NCI-H446 treated with DMSO at 0.1 percent for 48 hours (cell line): ENCODE measurements at regions not wholly inside any gene's neighbourhood (a gene's known extent, or its start where the extent isn't known, plus 50 kb on each side); places are given as distances from the start of the nearest gene placed in this dataset.
"Not testable (repeated sequence)": the region's sequence is repeated elsewhere in the genome, so short reads cannot be mapped to it uniquely, and the experiment has no call there.

ENCODE experiments used
- DNase-seq: peaks from one replicate; lab custom pipeline; 2025; lab: John Stamatoyannopoulos, UW

GRCh38 chrX:115840729-115841409 lies 279.9 kb downstream of the PLS3 start:
- not testable (repeated sequence) for DNase-seq

DNA sequence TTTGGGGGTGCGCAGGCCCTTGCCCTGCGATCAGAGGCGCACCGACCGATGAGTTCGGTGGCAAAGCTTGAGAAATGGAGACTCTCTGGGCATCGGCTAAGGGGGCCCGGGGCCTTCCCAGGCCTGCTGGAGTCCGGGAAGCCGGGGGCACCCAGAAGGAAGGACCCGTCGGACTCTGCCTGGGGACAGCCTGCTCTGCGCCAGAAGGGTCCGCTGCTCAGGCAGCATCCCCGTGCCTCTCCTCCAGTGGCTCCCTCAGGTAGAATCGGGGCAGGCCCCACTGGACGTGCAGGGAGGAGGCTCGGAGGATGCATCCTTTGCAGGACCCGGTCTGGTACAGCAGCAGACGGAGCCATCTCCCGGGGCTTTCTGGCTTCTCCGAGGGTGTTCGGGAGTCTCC lies 290.0 kb downstream of the PLS3 start:
- DNase-seq, result not testable (repeated sequence)

GRCh38 chrX:115853260-115853659 lies 292.3 kb downstream of the PLS3 start:
- not testable (repeated sequence) for DNase-seq

- not testable (repeated sequence) for DNase-seq
Observed at GRCh38 chrX:115881170-115881569, 289.4 kb upstream of the AGTR2 start.

DNA sequence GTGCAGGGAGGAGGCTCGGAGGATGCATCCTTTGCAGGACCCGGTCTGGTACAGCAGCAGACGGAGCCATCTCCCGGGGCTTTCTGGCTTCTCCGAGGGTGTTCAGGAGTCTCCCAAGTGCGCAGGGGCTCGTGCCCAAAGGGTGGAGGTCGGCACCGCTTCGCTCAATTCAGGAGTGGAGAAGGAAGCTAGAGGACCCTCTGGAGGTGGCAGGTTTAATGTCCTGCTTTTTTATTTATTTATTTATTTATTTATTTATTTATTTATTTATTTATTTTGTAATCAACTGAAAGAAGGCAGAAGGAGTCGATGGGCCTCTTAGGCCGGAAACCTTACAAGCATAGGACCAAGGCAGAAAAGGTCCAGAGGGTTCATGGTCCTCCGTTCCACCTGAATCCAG lies 286.4 kb upstream of the AGTR2 start:
- not testable (repeated sequence) for DNase-seq

DNA sequence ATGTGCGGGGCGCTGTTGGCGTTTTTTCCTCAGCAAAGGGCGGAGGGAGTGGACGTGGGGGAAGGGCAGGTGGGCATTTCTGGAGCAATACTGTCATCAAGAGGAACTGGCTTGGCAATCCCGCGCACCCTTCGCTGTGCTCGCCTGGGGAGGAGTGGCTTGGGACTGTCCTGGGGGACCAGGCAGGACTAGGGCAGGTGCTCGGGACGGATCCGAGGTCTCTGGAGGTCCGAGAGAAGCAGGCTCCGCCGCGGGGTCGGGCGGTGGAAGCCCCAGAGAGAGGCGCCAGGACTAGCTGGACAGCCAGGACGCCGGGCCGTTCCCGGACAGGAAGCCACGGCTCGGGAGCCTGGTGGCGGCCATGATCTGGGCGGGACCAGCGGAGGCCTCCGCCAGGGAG lies 282.5 kb upstream of the AGTR2 start:
- DNase-seq, result not testable (repeated sequence)

- DNase-seq, result not testable (repeated sequence)
Observed at GRCh38 chrX:115888519-115888918, 282.0 kb upstream of the AGTR2 start.

GRCh38 chrX:115889121-115889890 lies 281.2 kb upstream of the AGTR2 start:
- DNase-seq, result no peak

GRCh38 chrX:115892056-115892708 lies 278.4 kb upstream of the AGTR2 start:
- DNase-seq, result no peak

GRCh38 chrX:115892787-115893671 lies 277.5 kb upstream of the AGTR2 start:
- DNase-seq, result no peak

GRCh38 chrX:115894087-115894486 lies 276.5 kb upstream of the AGTR2 start:
- peak; percentile 3 for DNase-seq

- no peak for DNase-seq
Observed at GRCh38 chrX:115895678-115896329, 274.7 kb upstream of the AGTR2 start.

GRCh38 chrX:115896362-115896761 lies 274.2 kb upstream of the AGTR2 start:
- no peak for DNase-seq

DNA sequence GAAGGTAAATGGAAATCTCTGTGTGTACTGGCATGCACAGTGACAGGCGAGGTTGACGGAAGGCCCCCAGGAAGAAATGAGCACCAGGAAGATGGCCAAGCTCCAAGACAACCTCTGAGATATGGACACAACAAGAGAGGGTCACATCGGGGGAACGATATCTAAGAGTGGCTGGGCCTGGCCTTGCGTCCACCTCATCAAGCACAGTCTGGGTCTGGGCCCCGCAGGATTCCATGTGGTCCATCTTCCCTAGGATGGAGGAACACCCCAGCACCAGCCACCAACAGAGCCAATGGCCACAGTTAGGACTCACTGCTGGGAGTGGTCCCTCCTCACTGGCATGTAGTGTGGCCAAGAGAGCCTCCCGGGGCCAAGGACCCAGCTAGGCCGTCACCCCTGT lies 272.6 kb upstream of the AGTR2 start:
- no peak for DNase-seq

GRCh38 chrX:115898382-115899001 lies 272.1 kb upstream of the AGTR2 start:
- peak; percentile 18 for DNase-seq

DNA sequence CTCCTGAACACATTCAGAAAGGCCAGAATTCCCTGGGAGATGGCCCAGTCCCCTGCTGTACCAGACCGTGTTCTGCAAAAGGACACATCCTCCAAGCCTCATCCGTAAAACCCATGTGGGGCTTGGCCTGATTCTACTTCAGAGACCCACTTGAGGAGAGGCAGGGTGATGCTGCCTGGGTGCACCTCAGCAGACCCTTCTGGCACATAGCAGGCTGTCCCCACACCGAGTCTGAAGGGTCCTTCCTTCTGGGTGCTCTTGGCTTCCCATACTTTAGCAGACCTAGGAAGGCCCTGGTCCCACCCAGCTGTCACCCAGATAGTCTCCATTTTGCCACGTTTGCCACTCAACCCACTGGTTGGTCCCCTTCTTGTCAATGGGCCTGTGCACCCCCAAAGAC lies 270.1 kb upstream of the AGTR2 start:
- no peak for DNase-seq

DNA sequence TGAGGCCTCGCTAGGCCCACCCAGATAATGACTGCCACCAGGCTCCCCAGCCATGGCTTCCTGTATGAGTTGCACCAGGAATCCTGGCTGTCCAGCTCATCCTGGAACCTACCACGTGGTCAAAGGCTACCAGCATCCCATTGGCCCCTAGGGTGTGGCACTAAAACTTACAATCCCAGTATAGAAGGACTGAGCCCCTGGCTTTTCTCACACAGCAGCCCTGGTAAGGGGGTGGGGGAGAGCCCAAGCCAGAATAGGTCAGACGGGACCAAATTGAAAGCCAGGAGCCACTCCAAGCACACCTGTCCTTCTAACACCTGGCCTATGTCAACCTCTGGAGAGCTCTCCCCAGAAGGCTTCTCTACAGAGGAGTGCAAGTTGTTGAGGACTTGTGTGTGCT lies 269.3 kb upstream of the AGTR2 start:
- DNase-seq, result no peak

- no peak for DNase-seq
Observed at GRCh38 chrX:115902995-115903394, 267.5 kb upstream of the AGTR2 start.

DNA sequence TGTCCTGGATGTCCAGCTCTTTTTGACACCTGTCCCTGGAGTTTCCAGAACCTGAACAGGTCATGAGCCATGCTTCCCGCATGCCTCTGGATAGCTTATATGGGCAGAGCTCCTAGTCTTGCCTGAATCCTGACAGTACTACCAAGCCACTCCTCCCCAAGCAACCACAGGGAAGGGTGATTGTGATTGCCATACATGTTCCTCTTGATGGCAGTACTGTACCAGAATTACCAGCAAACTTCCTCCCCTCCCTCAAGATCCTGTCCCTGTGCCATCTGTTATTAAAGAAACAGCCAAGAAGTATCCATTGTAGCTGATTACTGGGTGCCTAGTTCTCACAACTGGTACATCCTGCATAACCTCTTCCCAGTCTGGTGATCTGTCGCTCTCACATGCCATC lies 264.3 kb upstream of the AGTR2 start:
- DNase-seq, result no peak

GRCh38 chrX:115906881-115907280 lies 263.7 kb upstream of the AGTR2 start:
- no peak for DNase-seq

GRCh38 chrX:115909017-115909416 lies 261.5 kb upstream of the AGTR2 start:
- no peak for DNase-seq
